Tibial artery (tissue), 4 donors: ENCODE measurements at regions not wholly inside any gene's neighbourhood (a gene's known extent, or its start where the extent isn't known, plus 50 kb on each side); places are given as distances from the start of the nearest gene placed in this dataset.

ENCODE experiments used
- DNase-seq, 2 donors: peaks; one replicate each; pipeline ENCODE4 v3.0.0-alpha.2; 2019
- H3K27ac ChIP-seq, 2 donors: fragments of 200-600 bp; sonication (generic) in 1 of 2; 1 replicate in 1 of 2; 2 replicates in 1 of 2; pipeline ENCODE4 v1.5.1; 2018 to 2019; ENCODE audit warnings: mild to moderate bottlenecking in 1 of 2
- H3K27me3 ChIP-seq, 2 donors: fragments of 200-600 bp; sonication (generic) in 1 of 2; one replicate each; pipeline versions ENCODE4 v1.5.1 to v1.6.0; 2016 to 2019
- H3K36me3 ChIP-seq, 3 donors: fragments of 200-600 bp; sonication (generic) in 2 of 3; one replicate each; pipeline ENCODE4 v1.5.1; 2016 to 2019; ENCODE audit warnings: mild to moderate bottlenecking in 2 of 3
- H3K4me1 ChIP-seq, 4 donors: fragments of 200-600 bp; sonication (generic) in 2 of 4; 1 replicate in 3 of 4; 2 replicates in 1 of 4; pipeline ENCODE4 v1.5.1; 2016 to 2019
- H3K4me3 ChIP-seq, 2 donors: fragments of 200-600 bp; sonication (generic) in 1 of 2; 1 replicate in 1 of 2; 2 replicates in 1 of 2; pipeline ENCODE4 v1.5.1; 2018 to 2019; ENCODE audit warnings: mild to moderate bottlenecking in 2 of 2
- H3K9me3 ChIP-seq, 3 donors: fragments of 200-600 bp; sonication (generic) in 1 of 3; one replicate each; pipeline ENCODE4 v1.5.1; 2016 to 2019
- CTCF ChIP-seq, 2 experiments: fragments of 200-600 bp in 1 of 2; fragments of 450-650 bp in 1 of 2; IDR thresholded peaks; one replicate each; pipeline ENCODE4 v1.5.1; 2017 to 2019; ENCODE audit warnings: antibody characterized with exemption in 2 of 2, mild to moderate bottlenecking in 1 of 2, moderate library complexity in 1 of 2
- intact Hi-C: fragments of 100-400 bp; cut with DNase I; formaldehyde crosslinking; loops from one replicate; pipeline ENCODE4 v1.15.0; 2023; ENCODE audit warnings: low total_unique reads

GRCh38 chr6:149190224-149190831 lies 127.2 kb upstream of the TAB2 start:
- Histone ChIP-seq H3K4me1 (no peaks in the 10 kb centered on the region), H3K9me3 (peaks cover 0 to 5% (median 3%) of the 10 kb centered on the region in 3 donors), H3K4me3 (no peak overlapping the region), H3K36me3 (no peaks in the 10 kb centered on the region), H3K27me3 (peaks cover 0 to 3% of the 10 kb centered on the region in 2 donors), H3K27ac (no peak overlapping the region)
- TF ChIP-seq CTCF (IDR thresholded peaks at IDR 0.05) = no peak
- no peak for DNase-seq
- intact Hi-C loops = no loop called here

- no peak for DNase-seq
- Histone ChIP-seq H3K27me3 (no peaks in the 10 kb centered on the region), H3K27ac (no peak overlapping the region), H3K9me3 (no peaks in the 10 kb centered on the region), H3K4me1 (no peaks in the 10 kb centered on the region), H3K36me3 (no peaks in the 10 kb centered on the region), H3K4me3 (no peak overlapping the region)
- intact Hi-C loops = no loop called here
- TF ChIP-seq CTCF (IDR thresholded peaks at IDR 0.05) = no peak
Measured at GRCh38 chr6:149194820-149195558, 122.5 kb upstream of the TAB2 start.

GRCh38 chr6:149196091-149196490 lies 121.4 kb upstream of the TAB2 start:
- no peak for DNase-seq
- no peak overlapping the region for H3K4me3 ChIP-seq

GRCh38 chr6:149197482-149197881 lies 120.0 kb upstream of the TAB2 start:
- DNase-seq = no peak
- Histone ChIP-seq H3K27me3 (no peaks in the 10 kb centered on the region), H3K4me3 (no peak overlapping the region), H3K27ac (no peak overlapping the region), H3K36me3 (no peaks in the 10 kb centered on the region), H3K9me3 (no peaks in the 10 kb centered on the region), H3K4me1 (no peaks in the 10 kb centered on the region)
- intact Hi-C loops = no loop called here
- no peak for TF ChIP-seq CTCF (IDR thresholded peaks at IDR 0.05)

More at GRCh38 chr6:149196091-149196490, 121.4 kb upstream of the TAB2 start:
- Histone ChIP-seq H3K27ac (no peak overlapping the region), H3K27me3 (no peaks in the 10 kb centered on the region), H3K4me1 (no peaks in the 10 kb centered on the region), H3K36me3 (no peaks in the 10 kb centered on the region), H3K9me3 (no peaks in the 10 kb centered on the region)
- TF ChIP-seq CTCF (IDR thresholded peaks at IDR 0.05) = no peak
- intact Hi-C loops = no loop called here

GRCh38 chr6:149198265-149198664 lies 119.2 kb upstream of the TAB2 start:
- intact Hi-C loops = no loop called here
- Histone ChIP-seq H3K27me3 (no peaks in the 10 kb centered on the region), H3K4me3 (no peak overlapping the region), H3K4me1 (no peaks in the 10 kb centered on the region), H3K9me3 (no peaks in the 10 kb centered on the region), H3K36me3 (no peaks in the 10 kb centered on the region), H3K27ac (no peak overlapping the region)
- no peak for DNase-seq
- TF ChIP-seq CTCF (IDR thresholded peaks at IDR 0.05) = no peak
